ENCODE measurements at regions not wholly inside any gene's neighbourhood (a gene's known extent, or its start where the extent isn't known, plus 50 kb on each side); places are given as distances from the start of the nearest gene placed in this dataset.

- no peak for TF ChIP-seq POLR2A (IDR thresholded peaks at IDR 0.05)
- TF ChIP-seq EP300 (IDR thresholded peaks at IDR 0.05): no peak
- no peak for TF ChIP-seq CTCF (IDR thresholded peaks at IDR 0.05)
Measured at GRCh38 chr18:42365591-42365990, 410.6 kb downstream of the PIK3C3 start.

Data from upper lobe of left lung (tissue), 4 donors.